ENCODE measurements at regions not wholly inside any gene's neighbourhood (a gene's known extent, or its start where the extent isn't known, plus 50 kb on each side); places are given as distances from the start of the nearest gene placed in this dataset.

GRCh38 chr1:55358581-55358980 lies 143.4 kb upstream of the USP24 start:
- POLR2A ChIA-PET, result no interaction called here

GRCh38 chr1:55355549-55355948 lies 140.4 kb upstream of the USP24 start:
- ChIA-PET POLR2A (no interaction called here), CTCF (no interaction called here)

More at GRCh38 chr1:55358581-55358980, 143.4 kb upstream of the USP24 start:
- CTCF ChIA-PET, result interaction anchor here (1.4 kb wide), 1 partner anchor 10 kb away, joined by 3 read pairs; no protein-coding TSS in a partner anchor

- ChIA-PET POLR2A (no interaction called here), CTCF (no interaction called here)
Observed at GRCh38 chr1:55353707-55354620, 138.8 kb upstream of the USP24 start.

GRCh38 chr1:55352811-55353180 lies 137.6 kb upstream of the USP24 start:
- ChIA-PET POLR2A (no interaction called here), CTCF (no interaction called here)

- ChIA-PET CTCF (no interaction called here), POLR2A (no interaction called here)
Observed at GRCh38 chr1:55352080-55352810, 137.1 kb upstream of the USP24 start.

- CTCF ChIA-PET, result interaction anchor here (1.3 to 1.5 kb wide), 2 partner anchors 10 to 11 kb away, joined by 3 read pairs; no protein-coding TSS in a partner anchor
- POLR2A ChIA-PET, result no interaction called here
Observed at GRCh38 chr1:55348356-55348755, 133.2 kb upstream of the USP24 start.

GRCh38 chr1:55347866-55348265 lies 132.7 kb upstream of the USP24 start:
- ChIA-PET CTCF (interaction anchor here (1.5 kb wide), 1 partner anchor 11 kb away, joined by 3 read pairs; no protein-coding TSS in a partner anchor), POLR2A (no interaction called here)

GRCh38 chr1:55347041-55347440 lies 131.9 kb upstream of the USP24 start:
- CTCF ChIA-PET, result no interaction called here
- POLR2A ChIA-PET, result no interaction called here

GRCh38 chr1:55346586-55346985 lies 131.4 kb upstream of the USP24 start:
- ChIA-PET CTCF (no interaction called here), POLR2A (no interaction called here)

GRCh38 chr1:55339681-55340080 lies 124.5 kb upstream of the USP24 start:
- CTCF ChIA-PET, result no interaction called here
- POLR2A ChIA-PET, result no interaction called here

- ChIA-PET CTCF (interaction anchor here (1.1 kb wide), 1 partner anchor 11 kb away, joined by 3 read pairs; no protein-coding TSS in a partner anchor), POLR2A (no interaction called here)
Observed at GRCh38 chr1:55338448-55338820, 123.3 kb upstream of the USP24 start.

- ChIA-PET CTCF (interaction anchor here (0.9 to 1.1 kb wide), 2 partner anchors 11 to 29 kb away, joined by 3 read pairs; no protein-coding TSS in a partner anchor), POLR2A (interaction anchor here (0.6 kb wide), 1 partner anchor 124 kb away, joined by 5 read pairs; no protein-coding TSS in a partner anchor)
Observed at GRCh38 chr1:55337801-55338447, 122.8 kb upstream of the USP24 start.

GRCh38 chr1:55334797-55335196 lies 119.6 kb upstream of the USP24 start:
- CTCF ChIA-PET, result no interaction called here
- POLR2A ChIA-PET, result no interaction called here

GRCh38 chr1:55334160-55334559 lies 119.0 kb upstream of the USP24 start:
- POLR2A ChIA-PET, result no interaction called here
- CTCF ChIA-PET, result no interaction called here

- POLR2A ChIA-PET, result no interaction called here
- CTCF ChIA-PET, result no interaction called here
Observed at GRCh38 chr1:55333461-55333860, 118.3 kb upstream of the USP24 start.

GRCh38 chr1:55331351-55331750 lies 116.2 kb upstream of the USP24 start:
- POLR2A ChIA-PET, result no interaction called here
- CTCF ChIA-PET, result no interaction called here

GRCh38 chr1:55329808-55330432 lies 114.8 kb upstream of the USP24 start:
- CTCF ChIA-PET, result no interaction called here
- POLR2A ChIA-PET, result no interaction called here

- ChIA-PET POLR2A (no interaction called here), CTCF (no interaction called here)
Observed at GRCh38 chr1:55329091-55329490, 113.9 kb upstream of the USP24 start.

GRCh38 chr1:55326496-55327243 lies 111.5 kb upstream of the USP24 start:
- CTCF ChIA-PET, result no interaction called here

More at GRCh38 chr1:55326496-55327243, 111.5 kb upstream of the USP24 start:
- POLR2A ChIA-PET, result no interaction called here

All from activated CD8-positive, alpha-beta memory T cell treated with anti-CD3 and anti-CD28 coated beads for 36 hours (primary cell).